HL-60/S4 (cell line): ENCODE measurements at regions not wholly inside any gene's neighbourhood (a gene's known extent, or its start where the extent isn't known, plus 50 kb on each side); places are given as distances from the start of the nearest gene placed in this dataset.

Experiments used
- in situ Hi-C: fragments of 300-500 bp; cut with MboI; formaldehyde crosslinking; loops from 2 replicates; pipeline ENCODE4 v1.14.3; 2022; ENCODE audit warnings: low sequenced_read_pairs

DNA sequence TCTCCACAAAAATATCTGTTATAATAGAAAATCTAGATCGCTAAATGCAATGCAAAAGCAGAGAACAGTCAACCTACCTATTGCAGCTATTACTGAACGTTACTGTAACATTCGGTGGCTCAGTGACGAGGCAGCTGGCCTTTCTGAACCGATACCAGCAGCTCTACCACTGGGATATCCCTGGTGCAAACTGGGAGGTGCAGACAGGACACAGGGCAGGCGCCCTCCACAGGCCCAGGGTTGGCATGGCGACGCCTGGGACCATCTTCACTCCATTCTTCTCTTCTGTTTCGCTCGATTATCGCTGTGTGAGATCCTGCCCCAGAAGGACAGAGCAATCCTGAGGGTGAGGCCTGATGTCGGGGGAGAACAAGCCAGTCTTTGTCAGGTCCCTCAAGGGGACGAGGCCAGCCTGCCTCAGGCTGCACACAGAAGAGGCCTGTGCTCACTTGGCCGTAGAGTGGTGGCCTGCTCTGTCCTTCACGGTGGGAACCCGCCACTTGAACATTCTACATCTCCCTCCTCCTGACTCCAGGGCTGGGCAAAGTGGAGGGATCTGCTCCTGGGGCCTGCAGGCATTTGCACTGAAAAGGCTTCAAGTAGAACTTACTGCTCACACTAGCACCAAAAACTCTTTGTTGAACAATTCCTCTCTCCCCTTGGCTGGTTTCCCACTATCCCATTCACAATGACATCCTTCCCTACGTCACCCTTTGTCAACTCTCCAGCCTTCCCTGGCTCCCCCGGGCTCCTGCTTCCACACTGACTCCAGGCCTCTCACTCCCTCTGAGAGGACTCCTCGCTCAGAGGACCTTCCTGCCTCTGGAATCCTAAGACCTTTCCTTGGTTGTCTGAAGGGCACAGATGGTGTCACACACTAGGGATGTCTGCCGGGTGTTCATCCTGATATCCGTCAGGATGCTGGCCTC lies 49.7 kb downstream of the CYRIA start:
- in situ Hi-C loops, result loop anchor here (10.0 kb wide), 1 partner anchor 139 kb away; no protein-coding TSS in a partner anchor

- in situ Hi-C loops, result loop anchor here (10.0 kb wide), 1 partner anchor 140 kb away; no protein-coding TSS in a partner anchor
Measured at GRCh38 chr2:16615246-16615645, 50.4 kb downstream of the CYRIA start.

DNA sequence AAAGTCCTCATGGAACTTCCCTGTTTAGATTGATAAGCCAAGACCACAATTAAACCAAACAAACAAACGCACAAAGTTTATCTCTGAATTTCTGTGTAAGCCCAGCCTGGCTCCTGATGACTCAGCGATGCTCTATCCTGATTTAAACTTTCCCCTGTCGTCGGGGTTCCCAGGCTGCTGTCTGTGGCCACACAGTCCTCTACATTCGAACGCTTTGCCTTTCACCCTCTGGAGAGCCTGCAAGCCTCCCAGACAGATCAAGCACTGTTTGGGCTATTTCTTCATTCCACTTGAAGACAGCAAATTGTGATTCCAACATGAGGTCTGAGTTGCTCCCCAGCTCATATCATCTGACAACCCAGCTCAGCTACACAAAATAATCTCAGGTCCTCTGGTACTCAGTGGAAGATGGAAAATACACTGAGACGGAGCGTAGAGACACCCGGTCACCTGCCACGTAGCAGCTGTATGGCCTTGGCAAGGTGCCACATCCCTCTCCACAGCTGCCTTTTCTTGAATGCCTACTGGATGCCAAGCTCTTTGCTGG lies 51.2 kb downstream of the CYRIA start:
- in situ Hi-C loops, result loop anchor here (10.0 kb wide), 1 partner anchor 140 kb away; no protein-coding TSS in a partner anchor

DNA sequence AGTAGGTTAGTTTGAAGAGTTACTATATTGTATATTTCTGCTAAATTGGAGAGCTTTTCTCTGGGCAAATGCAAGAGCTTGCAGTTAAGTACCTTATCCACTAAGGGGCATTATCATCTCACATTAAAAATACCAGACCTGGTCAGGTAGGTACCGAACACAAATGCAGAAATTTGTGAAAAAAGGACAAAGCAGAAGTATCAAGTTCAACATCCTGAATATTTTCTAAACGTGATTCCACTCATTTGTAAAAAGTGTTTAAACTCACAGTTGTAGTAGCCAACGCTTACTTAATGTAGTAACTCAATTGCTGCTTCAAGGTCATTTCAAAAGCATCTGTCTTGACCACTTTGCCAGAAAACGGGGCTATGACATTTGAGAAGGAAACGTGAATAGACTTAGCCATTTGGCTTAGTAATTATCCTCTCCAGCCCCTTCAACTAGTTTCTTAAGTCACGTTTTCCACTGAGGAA lies 52.1 kb downstream of the CYRIA start:
- in situ Hi-C loops, result loop anchor here (10.0 kb wide), 1 partner anchor 141 kb away; no protein-coding TSS in a partner anchor

GRCh38 chr2:16612490-16612889 lies 53.1 kb downstream of the CYRIA start:
- in situ Hi-C loops, result loop anchor here (10.0 kb wide), 1 partner anchor 142 kb away; no protein-coding TSS in a partner anchor

DNA sequence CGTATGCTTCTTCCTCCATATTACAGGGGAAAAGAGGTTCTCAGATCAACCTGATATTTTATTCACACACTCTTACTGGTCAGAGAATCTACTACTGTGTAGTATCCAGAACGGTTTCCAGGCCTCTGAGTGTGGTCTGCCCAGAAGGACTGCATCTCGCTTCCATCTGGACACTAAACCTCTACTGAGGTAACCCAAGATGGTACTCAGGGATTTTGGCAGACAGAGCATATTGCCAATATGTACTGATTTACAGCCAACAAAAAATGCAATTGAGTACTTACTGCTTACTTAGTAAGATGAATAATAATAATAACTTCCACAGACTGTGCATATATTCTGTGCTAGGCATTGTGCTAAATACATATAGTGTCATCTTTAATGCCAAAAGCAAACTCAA lies 55.8 kb downstream of the CYRIA start:
- in situ Hi-C loops, result loop anchor here (10.0 kb wide), 1 partner anchor 145 kb away; no protein-coding TSS in a partner anchor

DNA sequence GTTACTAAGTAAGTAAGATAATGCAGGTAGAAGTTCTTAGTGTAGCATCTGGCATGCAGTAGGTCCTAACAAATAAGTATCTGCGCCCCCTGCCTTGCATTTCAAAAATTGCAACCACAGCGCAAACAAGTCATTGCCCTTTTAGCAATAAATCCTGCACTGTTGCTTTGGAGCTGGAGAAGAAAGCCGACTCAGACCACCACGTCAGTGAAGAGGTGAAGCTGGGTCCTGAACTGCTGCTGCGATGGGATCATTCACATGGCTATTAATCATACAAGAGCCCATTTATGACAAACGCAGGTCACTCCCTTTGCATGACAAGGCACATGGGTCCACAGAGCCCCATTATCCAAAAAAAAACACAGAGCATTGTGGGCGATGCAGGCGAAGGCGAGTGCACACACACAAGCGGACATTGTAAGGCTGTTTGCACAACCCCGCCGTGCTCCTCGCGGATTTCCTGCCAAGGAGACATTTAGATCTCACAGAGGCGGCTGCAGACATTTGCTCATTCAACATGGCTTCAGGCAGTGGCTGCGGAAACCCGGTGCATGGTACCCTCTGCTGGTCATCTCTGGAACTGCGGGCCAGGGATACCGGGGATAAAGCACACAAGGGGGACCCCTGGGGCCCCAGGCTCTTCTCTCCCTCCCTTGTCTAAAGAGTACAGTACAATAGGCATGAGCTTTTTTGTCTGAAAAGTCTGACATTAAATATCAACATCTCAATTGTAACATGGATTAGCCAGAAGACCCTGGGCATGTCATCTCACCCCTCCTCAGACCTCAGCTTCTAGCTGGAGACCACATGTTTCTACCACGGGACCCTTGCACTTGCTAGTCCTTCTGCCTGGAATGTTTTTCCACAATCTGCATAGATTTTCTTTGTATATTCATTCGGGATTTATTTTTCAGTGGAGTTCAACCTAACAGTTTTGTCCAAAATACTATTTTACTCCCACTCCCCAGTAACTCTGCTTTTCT lies 56.7 kb downstream of the CYRIA start:
- in situ Hi-C loops, result no loop called here

GRCh38 chr2:16607301-16607700 lies 58.3 kb downstream of the CYRIA start:
- in situ Hi-C loops, result no loop called here

DNA sequence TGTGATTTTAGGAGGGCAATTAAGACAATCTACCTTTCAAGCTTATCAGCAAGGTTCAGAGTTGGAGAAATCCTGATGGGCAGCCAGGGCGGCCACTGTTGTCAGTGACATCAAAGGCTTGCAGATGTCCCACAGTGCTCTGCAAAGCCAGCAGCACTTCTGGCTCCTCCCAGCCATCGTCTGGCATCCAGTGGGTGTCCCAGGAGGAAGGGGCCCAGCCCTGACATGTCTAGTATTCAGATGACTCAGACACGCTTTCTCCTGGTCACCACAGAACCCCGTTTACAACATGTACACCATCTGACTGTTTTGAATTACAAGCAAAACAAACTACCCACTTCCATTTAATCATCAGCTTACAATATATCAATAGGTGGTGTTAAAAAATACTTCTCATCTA lies 61.4 kb downstream of the CYRIA start:
- in situ Hi-C loops, result no loop called here

DNA sequence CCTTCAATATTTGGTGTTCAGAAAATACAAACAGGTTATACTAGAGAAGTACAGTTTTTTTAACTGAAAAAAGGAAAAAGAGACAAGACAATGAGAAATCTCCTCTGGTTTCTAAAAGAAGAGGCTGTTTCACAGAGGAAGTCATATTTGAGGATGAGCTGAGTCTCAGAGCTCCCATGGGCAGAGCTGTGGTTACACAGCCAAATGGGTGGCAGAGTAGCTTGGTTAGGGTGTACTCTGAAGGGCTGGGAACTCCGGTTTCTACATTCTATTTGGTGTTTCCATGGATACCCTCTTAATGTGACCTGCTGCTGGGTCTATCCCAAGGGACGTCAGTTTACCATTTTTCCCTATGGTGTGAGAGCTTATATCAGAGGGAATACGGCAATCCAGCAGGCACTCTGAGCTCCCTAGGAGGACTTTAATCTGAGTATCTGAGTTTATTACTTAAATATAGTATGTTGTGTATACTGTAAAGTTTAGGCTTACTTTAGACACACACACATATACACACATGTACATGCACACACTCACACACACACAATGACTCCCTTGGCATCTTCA lies 74.2 kb downstream of the CYRIA start:
- in situ Hi-C loops, result no loop called here

GRCh38 chr2:16589465-16589864 lies 76.2 kb downstream of the CYRIA start:
- in situ Hi-C loops, result no loop called here

GRCh38 chr2:16588565-16588964 lies 77.1 kb downstream of the CYRIA start:
- in situ Hi-C loops, result no loop called here

DNA sequence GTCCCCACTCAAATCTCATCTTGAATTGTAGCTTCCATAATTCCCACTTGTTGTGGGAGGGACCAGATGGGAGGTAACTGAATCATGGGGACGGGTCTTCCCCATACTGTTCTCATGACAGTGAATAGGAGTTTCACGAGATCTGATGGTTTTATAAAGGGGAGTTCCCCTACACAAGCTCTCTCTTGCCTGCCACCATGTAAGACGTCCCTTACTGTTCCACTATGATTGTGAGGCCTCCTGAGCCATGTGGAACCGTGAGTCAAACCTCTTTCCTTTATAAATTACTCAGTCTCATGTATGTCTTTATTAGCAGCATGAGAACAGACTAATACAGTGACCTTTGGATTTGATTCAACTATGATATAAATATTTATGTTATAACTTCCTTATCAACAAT lies 78.0 kb downstream of the CYRIA start:
- in situ Hi-C loops, result no loop called here

GRCh38 chr2:16584824-16585540 lies 80.7 kb downstream of the CYRIA start:
- in situ Hi-C loops, result no loop called here

DNA sequence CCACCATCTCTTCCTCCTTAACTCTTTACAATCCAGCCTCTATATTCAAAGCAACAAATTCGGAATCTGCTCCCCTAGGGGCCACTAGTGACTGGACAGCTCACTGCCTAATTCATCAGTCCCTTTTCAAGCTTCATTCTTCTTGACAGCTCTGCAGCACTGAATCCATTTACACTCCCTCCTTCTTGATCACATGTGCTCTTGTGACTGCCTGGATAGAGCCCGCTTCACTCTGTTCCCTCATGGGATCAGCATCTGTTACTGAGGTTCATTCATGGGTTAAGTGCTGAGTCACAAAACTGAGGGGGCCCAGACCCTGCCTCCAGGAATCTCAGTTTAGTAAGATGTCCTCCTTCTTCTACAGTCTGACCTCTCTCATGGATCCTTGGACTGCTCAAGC lies 81.5 kb downstream of the CYRIA start:
- in situ Hi-C loops, result no loop called here

DNA sequence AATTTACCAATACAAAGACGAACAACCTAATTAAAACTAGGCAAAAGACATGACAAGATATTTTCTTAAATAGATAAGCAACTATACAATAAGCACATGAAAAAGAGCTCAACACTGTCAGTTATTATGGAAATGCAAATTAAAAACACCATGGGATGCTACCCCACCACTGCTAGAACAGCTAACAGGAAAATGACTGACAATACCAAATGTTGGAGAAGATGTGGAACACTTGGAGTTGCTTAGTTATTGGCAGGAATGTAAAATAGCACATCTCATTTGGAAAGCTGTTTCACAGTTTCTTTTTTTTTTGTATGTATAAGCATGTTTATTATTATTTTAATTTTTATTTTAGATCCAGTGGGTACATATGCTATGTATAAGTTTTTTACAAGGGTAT lies 84.4 kb downstream of the CYRIA start:
- in situ Hi-C loops, result no loop called here

DNA sequence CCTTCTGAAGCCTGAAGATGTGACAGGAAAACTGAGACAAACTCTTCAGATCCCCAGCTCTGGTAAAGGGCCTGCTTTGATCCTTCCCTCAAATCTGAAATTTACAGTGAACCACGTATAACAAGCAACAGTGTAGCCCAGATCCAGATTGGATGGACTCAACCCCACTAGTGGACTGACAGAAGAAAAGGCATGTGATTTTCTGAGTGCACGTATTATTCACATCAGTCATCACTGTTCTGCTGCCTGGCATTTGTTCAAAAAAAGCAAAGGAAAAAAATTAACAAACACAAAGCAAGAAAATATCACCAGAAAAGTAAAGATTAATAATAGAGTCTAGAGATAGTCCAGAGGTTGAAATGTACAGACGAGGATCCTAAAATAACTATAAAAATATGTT lies 87.6 kb downstream of the CYRIA start:
- in situ Hi-C loops, result no loop called here

DNA sequence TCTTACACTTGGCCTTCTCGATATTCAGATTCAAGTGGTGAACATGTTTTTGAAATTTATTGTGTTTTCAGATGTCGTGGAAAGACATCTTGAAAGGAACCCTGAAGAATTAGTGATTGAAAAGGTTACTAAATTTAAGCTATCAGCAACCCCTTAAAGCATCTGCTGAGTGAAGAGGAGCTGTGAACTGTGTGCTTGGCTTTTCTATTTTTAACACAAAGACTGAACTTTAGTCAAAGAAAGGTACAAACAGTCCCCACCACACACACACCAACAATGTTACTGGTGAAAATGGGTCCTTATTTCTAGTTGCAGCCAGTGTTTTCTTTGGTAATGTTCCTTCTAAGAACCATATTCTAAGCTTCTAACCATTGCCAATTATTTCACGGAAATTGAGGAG lies 95.1 kb downstream of the CYRIA start:
- in situ Hi-C loops, result no loop called here

- in situ Hi-C loops, result no loop called here
Measured at GRCh38 chr2:16568998-16569784, 96.4 kb downstream of the CYRIA start.
